ENCODE measurements at regions not wholly inside any gene's neighbourhood (a gene's known extent, or its start where the extent isn't known, plus 50 kb on each side); places are given as distances from the start of the nearest gene placed in this dataset.

DNA sequence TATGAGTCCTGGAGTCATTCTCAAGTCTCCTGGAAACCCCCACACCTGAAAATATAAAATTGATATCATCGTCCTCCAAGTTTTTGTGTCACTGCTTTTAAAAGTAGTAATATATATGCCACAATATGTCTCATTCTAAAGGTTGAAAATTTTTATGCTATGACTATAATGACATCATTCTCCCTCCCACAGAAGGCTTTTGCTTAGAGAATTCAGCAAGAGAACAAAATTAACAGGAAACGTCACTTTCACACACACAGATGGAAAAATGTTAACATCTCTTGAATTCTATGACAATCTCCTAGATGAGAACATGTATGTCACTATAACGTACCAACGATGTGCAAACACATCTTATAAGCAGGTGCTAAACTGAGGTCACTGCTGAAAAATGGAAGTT, 498.3 kb downstream of the FOXG1 start:
- no peak overlapping the region for H3K4me3 ChIP-seq (ENCODE audit: low read depth, low read length)
- no peaks in the 10 kb centered on the region for H3K27me3 ChIP-seq (ENCODE audit: control insufficient read depth, insufficient read depth, low read length)
- no peak for FAIRE-seq
- TF ChIP-seq CTCF (IDR thresholded peaks at IDR 0.05; ENCODE audit: insufficient read depth, low read length, severe bottlenecking), result no peak
- no peaks in the 10 kb centered on the region for H3K36me3 ChIP-seq (ENCODE audit: control insufficient read depth, insufficient read depth, low read length)
- DNase-seq (ENCODE audit: low read depth), result no peak

- FAIRE-seq, result no peak
Measured at GRCh38 chr14:29265852-29266251, 499.3 kb downstream of the FOXG1 start.

DNA sequence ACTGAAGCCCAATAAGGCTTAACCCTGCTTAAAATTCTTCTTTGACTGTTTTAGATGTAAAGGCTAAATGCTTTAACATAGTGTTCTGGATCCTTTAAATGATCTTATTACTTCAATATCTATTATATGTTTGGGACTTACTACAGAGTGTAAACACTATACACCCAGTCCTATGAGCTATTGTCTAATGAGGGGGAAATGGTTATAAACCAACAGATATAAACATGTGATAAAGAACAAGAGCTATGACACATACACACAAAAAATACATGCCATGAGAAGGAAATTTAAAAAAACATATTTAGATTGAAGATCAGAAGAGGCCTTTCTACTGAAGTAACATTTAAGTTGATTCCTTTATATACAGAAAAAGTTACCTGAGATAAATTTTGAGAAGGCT, 505.1 kb downstream of the FOXG1 start:
- no peak for TF ChIP-seq CTCF (IDR thresholded peaks at IDR 0.05; ENCODE audit: insufficient read depth, low read length, severe bottlenecking)
- FAIRE-seq (no peak), DNase-seq (ENCODE audit: low read depth) (no peak)
- Histone ChIP-seq H3K4me3 (ENCODE audit: low read depth, low read length) (no peak overlapping the region), H3K36me3 (ENCODE audit: control insufficient read depth, insufficient read depth, low read length) (no peaks in the 10 kb centered on the region), H3K27me3 (ENCODE audit: control insufficient read depth, insufficient read depth, low read length) (no peaks in the 10 kb centered on the region)

More at GRCh38 chr14:29265852-29266251, 499.3 kb downstream of the FOXG1 start:
- Histone ChIP-seq H3K4me3 (ENCODE audit: low read depth, low read length) (no peak overlapping the region), H3K27me3 (ENCODE audit: control insufficient read depth, insufficient read depth, low read length) (no peaks in the 10 kb centered on the region), H3K36me3 (ENCODE audit: control insufficient read depth, insufficient read depth, low read length) (no peaks in the 10 kb centered on the region)
- DNase-seq (ENCODE audit: low read depth), result no peak
- TF ChIP-seq CTCF (IDR thresholded peaks at IDR 0.05; ENCODE audit: insufficient read depth, low read length, severe bottlenecking), result no peak

DNA sequence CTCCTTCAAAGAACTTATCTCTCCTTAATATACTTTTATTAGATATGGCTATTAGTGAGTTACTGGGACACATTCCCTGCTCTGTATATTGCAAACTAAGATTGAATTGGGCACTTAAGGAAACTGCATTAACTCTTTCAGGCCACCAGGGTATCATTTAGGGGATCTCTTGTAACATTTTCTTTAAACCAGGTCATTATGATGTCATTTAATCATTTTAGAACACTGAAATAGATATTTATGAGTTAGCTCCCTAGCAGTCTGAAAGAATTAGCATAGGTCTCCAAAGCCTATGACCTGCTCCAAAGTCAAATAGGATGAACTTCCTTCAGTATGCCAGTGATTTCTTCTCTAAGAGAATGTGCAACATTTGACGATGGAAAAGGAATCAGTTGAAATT, 506.9 kb downstream of the FOXG1 start:
- Histone ChIP-seq H3K4me3 (ENCODE audit: low read depth, low read length) (no peak overlapping the region), H3K36me3 (ENCODE audit: control insufficient read depth, insufficient read depth, low read length) (no peaks in the 10 kb centered on the region), H3K27me3 (ENCODE audit: control insufficient read depth, insufficient read depth, low read length) (no peaks in the 10 kb centered on the region)
- FAIRE-seq, result no peak
- no peak for DNase-seq (ENCODE audit: low read depth)
- TF ChIP-seq CTCF (IDR thresholded peaks at IDR 0.05; ENCODE audit: insufficient read depth, low read length, severe bottlenecking), result no peak

DNA sequence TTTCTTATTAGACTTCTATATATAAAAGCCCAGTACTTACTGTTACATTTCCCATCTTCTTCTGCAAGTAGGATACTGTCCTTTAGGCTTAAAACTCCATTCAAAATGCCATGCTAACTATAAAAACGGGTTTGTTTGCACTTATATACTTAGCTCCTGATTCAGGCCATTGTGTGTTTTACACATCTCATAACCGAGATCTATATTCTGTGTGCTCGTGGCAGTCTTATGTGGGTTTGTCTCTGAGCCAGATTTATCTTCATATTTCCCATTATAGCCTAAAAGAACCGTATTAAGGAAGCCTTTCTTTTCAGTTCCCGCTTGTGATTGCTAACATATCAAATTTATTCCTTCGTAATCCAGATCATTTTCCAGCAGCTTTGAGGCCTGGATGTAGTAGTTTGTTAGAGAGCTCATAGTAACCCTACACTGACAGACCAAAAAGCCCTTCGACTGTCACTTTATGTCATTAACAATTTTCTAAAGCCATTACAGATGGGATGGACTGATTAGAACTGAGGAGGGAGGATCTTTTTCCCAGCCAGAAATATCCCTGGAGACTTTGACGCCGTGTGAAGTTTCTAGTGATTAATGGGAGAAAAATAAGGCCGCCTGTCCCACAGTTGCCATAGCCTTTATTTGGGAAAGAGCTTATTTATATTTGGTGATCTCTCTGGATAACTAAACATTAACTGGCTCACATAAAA, 508.5 kb downstream of the FOXG1 start:
- FAIRE-seq, result no peak
- TF ChIP-seq CTCF (IDR thresholded peaks at IDR 0.05; ENCODE audit: insufficient read depth, low read length, severe bottlenecking), result no peak
- Histone ChIP-seq H3K36me3 (ENCODE audit: control insufficient read depth, insufficient read depth, low read length) (no peaks in the 10 kb centered on the region), H3K4me3 (ENCODE audit: low read depth, low read length) (no peak overlapping the region), H3K27me3 (ENCODE audit: control insufficient read depth, insufficient read depth, low read length) (no peaks in the 10 kb centered on the region)
- DNase-seq (ENCODE audit: low read depth), result no peak
